ENCODE measurements at regions not wholly inside any gene's neighbourhood (a gene's known extent, or its start where the extent isn't known, plus 50 kb on each side); places are given as distances from the start of the nearest gene placed in this dataset.
A peak's percentile ranks its signal among the peaks of the same experiment; 100 is the strongest.

DNA sequence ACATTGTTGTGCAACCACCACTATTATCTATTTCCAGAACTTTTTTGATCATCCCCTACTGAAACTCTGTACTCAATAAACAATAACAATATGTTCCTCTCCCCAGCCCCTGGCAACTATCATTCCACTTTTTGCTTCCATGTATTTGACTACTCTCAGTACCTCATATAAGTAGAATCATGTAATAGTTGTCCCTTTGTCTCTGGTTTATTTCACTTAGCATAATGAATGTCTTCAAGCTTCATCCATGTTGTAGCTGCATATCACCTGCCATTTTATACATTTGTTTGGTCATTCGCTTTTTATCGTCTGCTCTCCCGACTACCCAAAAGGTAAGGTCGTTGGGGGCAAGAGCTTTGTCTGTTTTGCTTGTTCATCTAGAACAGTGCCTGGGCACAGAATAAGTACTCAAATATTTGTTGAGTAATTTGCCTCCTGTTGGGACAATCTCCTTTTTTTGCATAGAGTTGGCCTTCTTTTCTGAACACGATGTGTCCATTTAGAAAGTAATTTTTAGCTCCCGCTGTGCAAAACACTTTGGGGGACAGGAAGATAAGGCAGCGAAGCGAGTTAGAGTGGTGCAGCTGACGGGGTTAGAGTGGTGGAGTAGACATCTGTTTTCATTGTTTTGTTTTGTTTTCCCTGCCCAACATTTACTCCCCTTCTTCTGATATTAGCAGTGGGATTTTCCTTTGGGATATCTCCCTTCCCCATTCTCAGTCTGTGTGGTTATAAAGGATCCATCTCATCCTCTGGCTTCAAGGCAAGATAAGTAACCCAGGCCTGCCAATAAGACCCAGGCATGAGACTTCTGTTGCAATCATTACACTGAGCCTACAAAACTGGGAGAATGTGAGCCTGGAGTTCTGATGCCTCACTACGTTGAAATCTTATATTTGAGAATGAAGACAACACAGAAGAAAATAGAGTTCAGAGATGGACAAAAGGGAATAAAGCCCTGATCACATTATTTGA lies 83.4 kb upstream of the RNU6-1 start:
- no peaks in the 10 kb centered on the region for H3K36me3 ChIP-seq
- 75 to 85% methylated on average over 10 of the region's 10 CpGs for WGBS, 2 donors
- intact Hi-C loops (cut with DNase I) = no loop called here
- H3K4me3 ChIP-seq = no peak overlapping the region
- H3K27me3 ChIP-seq = no peaks in the 10 kb centered on the region
- TF ChIP-seq POLR2A (IDR thresholded peaks at IDR 0.05) = no peak
- no peak for TF ChIP-seq CTCF (IDR thresholded peaks at IDR 0.05)
- DNase-seq = no peak
- H3K9me3 ChIP-seq = no peaks in the 10 kb centered on the region
- H3K4me1 ChIP-seq = peaks cover 0 to 16% (median 6%) of the 10 kb centered on the region in 3 donors
- peak overlapping the region in 3 of 4 donors; percentile 25 to 40 (median 30) for H3K27ac ChIP-seq

DNA sequence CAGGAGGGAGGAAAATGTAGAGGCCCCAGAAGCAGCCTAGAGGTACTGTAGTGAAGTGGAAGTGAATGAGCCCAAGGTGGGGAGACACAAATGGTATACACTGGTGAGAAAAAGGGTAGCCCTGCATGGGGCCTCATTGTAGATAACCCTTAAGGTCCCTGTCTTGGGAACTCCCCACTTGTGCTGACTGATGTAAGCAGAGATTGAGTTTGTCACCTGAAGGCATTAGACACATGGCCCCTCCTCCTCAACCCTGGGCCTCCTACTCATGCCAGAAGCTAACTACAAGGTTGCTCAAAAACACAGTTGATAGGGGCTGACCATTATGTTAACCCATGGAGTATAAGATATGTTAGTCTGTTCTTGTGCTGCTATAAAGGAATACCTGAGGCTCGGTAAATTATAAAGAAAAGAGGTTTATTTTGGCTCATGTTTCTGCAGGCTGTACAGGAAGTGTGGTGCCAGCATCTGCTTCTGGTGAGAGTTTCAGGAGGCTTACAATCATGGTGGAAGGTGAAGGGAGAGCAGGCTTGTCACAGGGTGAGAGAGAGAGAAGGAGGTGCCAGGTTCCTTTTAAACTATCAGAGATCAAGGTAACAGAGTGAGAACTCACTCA lies 84.6 kb upstream of the RNU6-1 start:
- no peak overlapping the region for H3K4me3 ChIP-seq
- DNase-seq = no peak
- WGBS, 2 donors = 80 to 100% methylated on average over 1 of the region's 1 CpG
- H3K27ac ChIP-seq = peak overlapping the region in 3 of 4 donors; percentile 25 to 30 (median 28)
- H3K9me3 ChIP-seq = no peaks in the 10 kb centered on the region
- TF ChIP-seq CTCF (IDR thresholded peaks at IDR 0.05) (no peak), POLR2A (IDR thresholded peaks at IDR 0.05) (no peak)
- H3K4me1 ChIP-seq = peaks cover 0 to 17% (median 6%) of the 10 kb centered on the region in 3 donors
- intact Hi-C loops (cut with DNase I) = no loop called here
- H3K36me3 ChIP-seq = no peaks in the 10 kb centered on the region
- H3K27me3 ChIP-seq = no peaks in the 10 kb centered on the region

DNA sequence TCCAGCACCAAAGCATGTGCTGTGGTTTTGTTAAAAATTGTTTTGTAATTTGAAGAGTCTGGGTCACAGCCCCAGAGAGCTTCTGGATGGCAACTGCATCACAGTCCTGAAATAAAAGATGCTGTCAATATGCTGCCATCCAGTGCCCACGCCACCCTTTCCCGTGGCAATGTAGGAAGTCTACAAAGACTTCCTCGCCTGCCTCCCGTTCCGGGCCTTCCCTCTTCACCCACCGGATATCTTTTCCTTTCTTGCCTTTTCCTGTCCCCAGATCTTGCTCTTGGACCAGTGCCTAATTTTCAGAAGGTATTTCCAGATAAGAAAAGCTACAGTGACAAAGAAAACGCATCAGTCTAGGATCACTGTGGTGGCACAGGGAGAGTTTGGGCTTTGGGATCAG lies 85.3 kb upstream of the RNU6-1 start:
- Histone ChIP-seq H3K27ac (no peak overlapping the region), H3K36me3 (no peaks in the 10 kb centered on the region), H3K27me3 (no peaks in the 10 kb centered on the region), H3K9me3 (no peaks in the 10 kb centered on the region), H3K4me3 (no peak overlapping the region), H3K4me1 (peaks cover 0 to 22% (median 6%) of the 10 kb centered on the region in 3 donors)
- TF ChIP-seq POLR2A (IDR thresholded peaks at IDR 0.05) (no peak), CTCF (IDR thresholded peaks at IDR 0.05) (no peak)
- no peak for DNase-seq
- intact Hi-C loops (cut with DNase I) = no loop called here
- 72 to 85% methylated on average over 7 of the region's 7 CpGs for WGBS, 2 donors

DNA sequence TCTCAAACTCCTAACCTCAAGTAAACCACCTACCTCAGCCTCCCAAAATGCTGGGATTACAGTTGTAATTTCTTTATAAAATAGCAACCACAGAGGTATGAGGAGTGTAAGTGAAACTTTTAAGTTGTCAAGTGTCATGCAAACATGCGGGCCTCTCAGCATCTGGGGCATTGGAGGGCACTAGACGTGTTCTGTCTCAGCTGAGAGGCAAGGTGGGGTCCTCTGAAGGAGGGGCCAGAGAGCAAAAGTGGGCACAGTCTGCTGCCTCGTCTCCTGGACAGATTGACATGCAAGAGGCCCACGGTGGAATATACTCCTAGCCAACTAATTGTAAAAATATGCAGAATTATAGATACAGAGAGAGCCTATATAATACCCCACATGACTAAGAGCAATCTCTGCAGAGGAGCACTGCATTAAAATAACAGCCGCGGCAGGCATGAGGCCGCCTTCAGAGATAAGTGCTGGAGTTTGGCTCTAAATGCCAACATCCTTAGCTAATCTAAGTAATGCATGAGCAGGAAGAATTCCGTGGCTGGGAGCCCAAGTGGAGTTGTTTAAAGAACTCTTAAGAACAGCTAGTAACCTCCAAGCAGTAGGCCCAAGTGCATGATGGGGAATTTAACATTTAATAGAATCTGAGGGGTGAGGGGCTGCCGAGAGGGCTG lies 87.8 kb upstream of the RNU6-1 start:
- DNase-seq = no peak
- TF ChIP-seq CTCF (IDR thresholded peaks at IDR 0.05) = no peak
- no peak for TF ChIP-seq POLR2A (IDR thresholded peaks at IDR 0.05)
- peak overlapping the region in 3 of 4 donors; percentile 44 to 60 (median 51) for H3K27ac ChIP-seq
- 33 to 46% methylated on average over 8 of the region's 9 CpGs for WGBS, 2 donors
- no peaks in the 10 kb centered on the region for H3K36me3 ChIP-seq
- peaks cover 0 to 22% (median 6%) of the 10 kb centered on the region in 3 donors for H3K4me1 ChIP-seq
- intact Hi-C loops (cut with DNase I) = no loop called here
- H3K27me3 ChIP-seq = no peaks in the 10 kb centered on the region
- no peaks in the 10 kb centered on the region for H3K9me3 ChIP-seq
- H3K4me3 ChIP-seq = no peak overlapping the region

Data from esophagus squamous epithelium (tissue), 5 donors.